ENCODE measurements at regions not wholly inside any gene's neighbourhood (a gene's known extent, or its start where the extent isn't known, plus 50 kb on each side); places are given as distances from the start of the nearest gene placed in this dataset.

DNA sequence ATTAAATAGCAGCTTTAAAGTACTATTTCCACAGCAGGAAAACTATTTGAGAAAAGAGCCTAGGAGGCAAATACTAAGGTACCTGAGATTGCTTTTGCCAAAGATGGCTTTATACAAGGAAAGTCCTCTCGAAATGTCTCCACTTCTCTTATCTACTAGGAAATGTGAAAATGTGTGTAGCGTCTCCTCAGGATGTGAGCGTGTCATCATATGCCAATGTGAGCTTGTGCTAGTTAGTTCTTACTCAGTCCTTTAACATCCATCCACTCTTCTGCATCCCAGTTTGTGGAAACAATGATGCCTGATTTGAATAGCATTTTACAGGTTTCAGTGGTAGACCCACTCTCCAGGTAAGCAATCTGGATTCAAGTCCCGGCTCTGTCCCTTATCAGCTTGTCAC lies 421.0 kb downstream of the DYNC2H1 start:
- DNase-seq = no peak

DNA sequence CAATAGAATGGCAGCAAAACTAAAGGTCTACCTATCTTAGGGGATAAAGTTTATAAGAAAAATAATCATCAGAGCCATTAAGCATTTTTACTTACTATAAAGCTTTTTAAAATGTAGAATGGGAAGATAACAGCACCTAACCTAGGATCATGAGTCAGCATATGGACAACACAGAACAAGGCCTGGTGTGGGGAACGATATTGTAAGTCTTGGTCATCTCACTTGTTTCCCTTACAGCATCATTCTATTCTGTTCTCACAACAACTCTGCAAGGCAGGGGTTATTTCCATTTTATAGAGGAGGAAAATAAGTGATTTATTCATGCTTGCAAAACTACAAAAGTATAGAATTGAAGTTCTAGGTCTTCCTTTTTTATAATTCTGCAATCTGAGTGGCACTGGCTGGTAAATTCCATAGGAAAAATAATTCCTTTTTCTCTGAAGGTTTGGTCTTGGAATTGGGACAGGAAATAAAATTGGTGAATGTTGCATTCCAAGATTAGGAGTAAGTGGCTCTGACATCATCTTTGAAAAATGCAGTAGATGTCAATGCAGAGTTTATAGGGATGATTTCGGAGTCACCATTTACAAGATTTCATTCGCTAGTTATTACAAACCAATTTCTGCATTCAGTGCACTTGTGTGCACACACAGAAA lies 423.0 kb downstream of the DYNC2H1 start:
- DNase-seq = no peak

DNA sequence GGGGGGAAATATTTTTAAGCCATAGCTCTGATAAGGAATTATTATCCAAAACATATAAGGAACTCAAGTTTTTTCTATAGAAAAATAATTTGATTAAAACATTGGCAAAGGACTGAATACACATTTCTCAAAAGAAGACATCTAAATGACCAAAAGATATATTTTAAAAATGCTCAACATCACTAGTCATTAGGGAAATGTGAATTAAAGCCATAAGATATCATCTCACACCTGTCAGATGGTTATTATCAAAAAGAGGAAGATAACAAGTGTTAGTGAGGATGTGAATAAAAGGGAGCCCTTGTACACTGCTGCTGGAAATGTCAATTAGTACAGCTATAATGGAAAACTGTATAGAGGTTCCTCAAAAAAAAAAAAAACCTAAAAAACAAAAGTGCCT lies 425.0 kb downstream of the DYNC2H1 start:
- no peak for DNase-seq

DNA sequence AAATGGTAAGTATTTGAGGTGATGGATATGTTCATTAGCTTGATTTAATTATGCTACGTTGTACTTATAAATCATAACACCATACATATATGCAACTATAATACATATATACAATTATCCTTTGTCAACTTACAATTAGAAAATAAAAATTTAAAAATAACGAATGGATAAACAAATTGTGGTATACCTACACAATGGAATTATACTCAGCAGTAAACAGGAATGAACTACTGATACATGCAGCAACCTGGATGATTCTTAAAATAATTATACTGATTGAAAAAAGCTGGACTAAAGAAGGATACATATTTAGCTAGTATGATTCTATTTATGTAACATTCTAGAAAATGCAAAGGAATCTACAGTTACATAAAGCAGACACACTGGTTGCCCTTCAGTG lies 425.7 kb downstream of the DYNC2H1 start:
- no peak for DNase-seq

DNA sequence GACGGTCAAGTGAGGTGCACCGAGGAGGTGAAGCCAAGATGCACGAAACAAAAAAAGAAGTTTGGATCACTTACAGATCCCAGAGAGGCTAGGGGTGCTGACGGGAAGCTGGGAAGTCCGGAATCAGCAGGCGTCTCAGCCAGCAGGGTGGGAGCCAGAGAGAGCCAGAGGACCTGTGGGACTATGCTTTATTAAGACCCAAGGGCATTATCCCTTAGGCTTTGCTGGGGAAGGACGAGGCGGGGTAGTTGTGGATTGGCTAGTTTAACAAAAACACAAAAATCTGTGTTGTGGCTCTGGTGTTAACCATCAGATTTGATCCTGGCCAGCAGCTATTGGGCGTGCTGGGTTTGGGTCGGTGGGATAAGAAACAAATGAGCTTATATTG lies 427.1 kb downstream of the DYNC2H1 start:
- DNase-seq = no peak

DNA sequence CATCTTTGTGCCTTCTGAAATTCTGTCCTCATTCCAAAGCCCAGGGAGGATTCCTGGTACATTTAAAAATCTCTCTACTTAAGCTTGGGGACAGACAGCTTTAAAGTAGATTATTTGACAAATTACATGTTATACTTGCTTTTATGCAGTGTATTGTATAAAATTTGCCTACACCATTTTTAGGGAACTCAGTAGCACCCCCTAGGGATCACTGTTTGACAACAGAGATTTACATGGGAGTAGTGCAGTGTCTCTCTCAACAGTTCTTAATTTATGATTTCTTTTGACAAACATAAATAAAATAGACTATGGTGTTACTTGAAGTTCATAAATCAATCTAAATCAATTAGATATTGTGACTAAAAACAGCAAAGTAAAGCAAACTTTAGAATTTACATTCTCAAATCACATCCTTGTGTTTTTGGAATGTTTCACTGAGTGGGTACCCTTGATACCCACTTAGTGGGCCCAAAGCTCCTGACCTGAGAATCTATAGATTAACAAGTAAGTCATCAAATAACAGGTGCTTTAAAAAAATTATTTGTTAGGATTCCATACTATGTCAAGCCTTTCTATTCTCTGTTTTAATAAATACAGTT lies 428.8 kb downstream of the DYNC2H1 start:
- DNase-seq = no peak

DNA sequence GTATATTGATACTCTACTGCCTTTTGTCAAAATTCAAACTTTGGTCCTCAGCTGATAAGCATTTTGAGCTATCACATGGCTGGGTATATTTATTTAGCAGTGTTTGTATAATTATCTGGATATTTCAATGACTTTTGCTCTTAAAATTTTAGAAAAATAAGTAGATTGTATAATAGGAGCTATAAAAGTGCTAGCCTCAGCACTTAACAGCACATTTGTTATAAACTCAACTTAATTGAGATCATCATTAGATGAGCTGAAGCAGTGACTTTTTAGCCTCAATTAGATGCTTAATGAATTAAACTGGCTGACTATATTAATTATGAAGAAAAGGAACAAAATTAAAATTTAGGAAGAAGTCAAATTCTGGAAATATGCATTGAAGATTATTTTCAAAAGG lies 429.9 kb downstream of the DYNC2H1 start:
- no peak for DNase-seq

DNA sequence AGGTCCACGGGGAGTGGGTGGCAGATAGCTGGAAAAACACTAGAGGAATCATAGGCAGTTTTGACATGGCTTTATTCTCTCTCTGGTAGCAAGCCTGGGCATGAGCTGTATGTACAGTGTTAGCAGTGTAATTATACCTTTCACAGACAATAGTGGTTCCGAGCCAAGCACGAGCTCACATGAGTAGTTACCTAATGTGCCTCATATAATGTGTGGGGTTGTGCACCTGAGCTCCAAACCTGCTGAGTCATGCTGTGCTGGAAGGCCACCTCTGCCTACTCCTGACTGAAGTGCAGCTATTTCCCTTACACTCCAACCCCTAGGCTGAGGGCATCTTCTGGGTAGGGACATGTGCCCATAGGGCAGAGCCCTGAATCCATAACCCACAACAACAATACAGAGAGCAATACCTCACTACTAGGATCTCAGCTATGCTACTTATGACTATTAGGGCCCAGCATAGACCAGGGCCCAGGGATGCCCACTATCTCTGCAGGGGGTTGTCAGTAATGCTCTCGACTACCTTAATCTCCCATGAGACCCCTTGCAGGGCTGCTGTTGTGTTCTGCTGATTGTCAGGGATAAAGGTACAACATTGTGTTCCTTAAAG lies 432.1 kb downstream of the DYNC2H1 start:
- no peak for DNase-seq

DNA sequence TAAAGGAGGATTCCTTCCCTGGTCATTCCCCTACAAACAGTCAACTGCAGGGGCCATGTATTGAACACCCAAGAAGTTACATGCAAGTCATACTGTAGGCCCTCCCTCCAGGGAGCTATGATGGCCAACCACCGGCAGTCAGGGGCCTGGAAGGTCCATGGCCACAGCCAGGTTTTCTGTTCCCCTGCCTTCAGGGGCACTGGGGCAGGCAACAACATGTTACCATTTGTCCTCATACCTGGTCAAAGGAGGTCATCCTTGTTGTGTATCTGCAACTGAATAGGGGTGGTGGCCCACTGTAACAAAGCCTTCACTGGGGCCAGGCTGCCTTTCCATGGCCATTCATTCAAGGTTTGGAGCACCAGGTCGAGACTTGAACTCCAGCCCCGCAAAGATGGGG lies 433.6 kb downstream of the DYNC2H1 start:
- no peak for DNase-seq

DNA sequence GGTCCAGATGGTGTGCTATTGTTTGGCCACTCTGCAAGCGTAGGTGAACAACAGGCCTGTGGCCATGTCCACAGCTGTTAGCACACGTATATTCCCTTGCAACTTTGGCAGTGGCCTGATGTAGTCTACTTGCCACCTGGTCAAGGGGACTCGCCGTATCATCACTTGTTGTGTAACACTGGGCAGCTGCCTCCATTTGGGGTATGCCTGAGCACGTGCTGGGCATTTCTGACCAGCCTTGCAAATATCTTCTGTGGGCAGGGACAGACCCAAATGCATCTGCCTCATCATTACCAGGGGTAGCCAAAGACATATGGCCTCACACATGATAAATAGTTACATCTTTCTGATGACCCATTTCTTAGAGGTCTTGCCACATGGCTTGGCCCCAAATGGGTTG lies 434.2 kb downstream of the DYNC2H1 start:
- DNase-seq = no peak

DNA sequence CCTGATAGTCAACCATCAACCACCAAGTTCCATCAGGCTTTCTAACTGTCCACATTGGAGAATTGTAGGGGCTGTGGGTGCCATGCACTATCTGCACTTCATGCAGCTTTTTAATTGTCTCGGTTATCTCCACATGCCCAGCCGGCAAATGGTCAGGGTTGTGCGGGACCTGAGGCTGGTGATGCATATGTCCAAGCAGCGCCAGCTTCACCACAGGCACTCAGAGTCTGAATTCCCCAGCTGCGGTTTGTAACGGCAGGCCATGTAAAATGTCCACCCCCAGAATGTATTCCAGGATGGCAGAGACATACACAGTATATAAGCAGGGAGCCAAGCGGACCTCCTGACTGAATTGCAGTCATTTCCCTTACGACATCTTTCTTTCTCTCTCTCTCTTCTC lies 435.6 kb downstream of the DYNC2H1 start:
- no peak for DNase-seq

DNA sequence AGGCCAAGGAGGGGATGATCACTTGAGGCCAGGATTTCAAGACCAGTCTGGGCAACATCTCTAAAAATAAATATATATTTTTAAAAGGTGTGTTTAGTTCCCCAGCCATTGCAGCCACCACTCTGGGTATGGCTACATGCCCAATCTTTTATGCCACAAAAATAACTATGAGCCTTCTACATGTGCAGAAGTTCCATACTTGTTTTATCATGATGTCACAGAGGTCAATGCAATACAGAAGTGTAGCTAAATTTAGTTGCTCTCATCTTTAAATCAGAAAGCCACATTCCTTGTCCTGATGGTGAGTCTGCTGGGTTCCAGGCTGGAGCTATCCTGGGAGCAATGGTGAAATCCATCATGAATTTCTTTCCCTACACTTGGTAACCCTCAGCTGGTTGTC lies 436.3 kb downstream of the DYNC2H1 start:
- DNase-seq = no peak

DNA sequence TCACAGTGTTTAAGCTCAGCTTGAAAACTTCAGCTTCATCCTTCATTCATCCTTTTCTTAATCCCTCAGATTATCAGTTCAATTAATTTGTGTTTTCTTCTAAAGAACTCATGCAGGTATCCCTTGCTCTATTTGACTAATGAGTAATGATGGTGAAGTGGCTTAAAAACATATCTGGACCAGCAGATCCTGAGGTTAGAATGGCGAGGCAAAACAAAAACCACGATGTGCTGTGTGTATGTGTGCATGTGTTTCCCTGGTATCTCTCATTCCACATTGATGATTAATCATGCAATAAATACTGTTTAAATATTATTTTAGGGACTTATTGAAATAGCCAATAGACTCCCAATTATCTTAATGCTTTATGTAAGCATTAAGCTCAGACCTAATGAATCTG lies 437.0 kb downstream of the DYNC2H1 start:
- DNase-seq = no peak

DNA sequence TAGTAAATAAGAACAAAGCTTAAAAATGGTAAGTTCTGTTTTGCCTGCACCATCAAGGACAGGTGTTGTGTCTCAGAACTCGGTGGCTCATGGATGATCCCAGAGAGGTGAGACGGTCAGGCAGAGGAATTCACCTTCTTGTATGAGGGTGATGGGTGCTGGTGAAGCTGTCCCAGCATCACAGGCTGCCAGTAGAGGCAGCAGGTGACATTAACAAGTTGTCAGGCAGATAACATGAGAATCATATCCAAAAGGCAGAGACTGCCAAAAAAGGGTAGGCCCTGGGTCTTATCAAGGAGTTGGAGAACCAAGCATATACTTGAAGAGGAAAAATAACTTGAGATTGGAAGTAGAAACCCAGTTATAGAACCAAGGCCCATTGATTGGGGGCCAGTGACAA lies 437.8 kb downstream of the DYNC2H1 start:
- DNase-seq = no peak

DNA sequence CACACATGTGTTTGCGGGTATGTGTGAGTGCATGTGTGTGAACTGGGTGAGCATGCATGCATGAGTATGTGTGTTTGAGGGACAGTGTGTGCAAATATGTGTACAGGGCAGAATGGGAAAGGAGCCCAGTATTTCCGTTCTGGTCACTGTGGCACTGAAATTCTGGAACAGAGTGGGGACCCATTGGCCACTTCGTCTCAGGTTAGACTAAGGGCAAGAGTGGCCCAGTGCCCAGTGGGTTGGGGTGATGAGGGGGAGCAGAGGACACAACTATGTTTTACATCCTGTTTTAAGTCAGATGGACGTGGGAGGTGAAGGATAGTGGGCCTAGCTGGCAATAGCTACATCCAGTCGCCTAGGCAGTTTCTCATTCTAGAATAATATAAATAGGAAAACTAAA lies 438.5 kb downstream of the DYNC2H1 start:
- DNase-seq = no peak

DNA sequence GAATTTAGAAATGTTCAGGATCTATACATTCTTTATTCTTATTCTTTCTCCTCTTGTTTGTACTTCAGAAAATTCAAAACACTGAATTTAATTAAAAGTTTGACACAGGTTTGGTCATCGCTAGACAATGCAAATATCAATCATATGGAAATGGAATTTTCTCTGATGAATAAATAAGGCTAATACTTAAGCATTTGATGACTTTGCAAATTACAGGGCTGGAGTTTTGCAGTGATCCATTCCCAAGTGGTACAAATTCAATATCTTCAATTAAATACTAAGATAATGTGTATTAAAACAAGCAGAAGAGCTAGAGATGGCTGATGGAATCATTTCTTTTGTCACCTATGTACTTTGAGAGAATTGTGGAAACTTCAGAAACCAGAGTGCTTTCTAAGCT lies 439.6 kb downstream of the DYNC2H1 start:
- no peak for DNase-seq

DNA sequence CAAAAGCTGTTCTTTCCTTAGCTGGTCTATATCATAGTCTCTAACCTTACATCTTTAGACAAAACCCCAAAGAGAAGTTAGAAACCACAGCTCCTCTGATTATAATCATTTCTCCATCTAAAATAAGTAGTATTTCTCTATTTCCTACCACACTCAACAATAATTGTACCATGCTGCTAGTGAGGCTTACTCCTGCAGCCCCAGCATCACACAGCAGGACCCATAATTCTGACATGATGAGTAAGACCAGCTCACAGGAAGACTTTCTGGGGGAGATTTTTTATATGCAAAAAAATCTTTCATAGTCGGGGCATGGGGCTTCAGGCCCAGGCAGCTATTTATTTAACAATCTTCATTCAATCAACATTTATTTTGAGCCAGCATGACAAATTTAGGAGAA lies 441.6 kb downstream of the DYNC2H1 start:
- no peak for DNase-seq

DNA sequence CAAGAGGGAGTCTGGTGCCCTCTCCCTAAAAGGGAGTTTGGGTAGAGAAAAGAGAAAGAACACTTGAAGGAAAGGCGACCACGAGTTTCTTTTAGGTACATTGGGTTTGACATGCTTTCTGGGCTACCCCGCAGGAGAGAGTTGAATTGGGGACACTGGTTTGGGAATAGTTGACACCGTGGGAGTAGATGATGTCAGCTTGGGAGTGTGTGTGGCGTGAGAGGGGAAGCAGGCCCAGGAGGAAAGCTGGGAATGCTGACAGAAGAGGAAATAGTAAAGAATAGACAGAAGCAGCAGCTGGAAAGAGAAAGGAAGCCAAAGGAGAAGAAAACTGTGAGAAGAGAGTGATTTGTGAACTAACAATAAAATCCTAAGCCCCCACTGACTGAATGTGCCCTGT lies 442.9 kb downstream of the DYNC2H1 start:
- no peak for DNase-seq

DNA sequence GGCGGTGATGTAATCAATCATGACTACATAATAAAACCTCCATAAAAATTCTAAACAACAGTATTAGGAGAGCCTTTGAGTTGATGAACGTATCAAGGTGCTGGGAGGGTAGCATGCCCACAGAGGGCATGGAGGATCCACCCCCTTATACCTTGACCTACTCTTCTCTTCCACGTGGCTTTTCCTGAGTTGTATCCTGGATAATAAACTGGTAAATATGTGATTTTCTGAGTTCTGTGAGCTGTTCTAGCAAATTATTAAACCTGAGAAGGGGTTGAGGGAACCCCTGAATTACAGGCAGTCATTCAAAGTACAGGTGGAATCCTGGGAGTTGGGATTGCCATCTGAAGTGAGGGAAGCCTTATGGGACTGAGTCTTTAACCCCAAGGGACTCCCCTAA lies 446.9 kb downstream of the DYNC2H1 start:
- DNase-seq = no peak

DNA sequence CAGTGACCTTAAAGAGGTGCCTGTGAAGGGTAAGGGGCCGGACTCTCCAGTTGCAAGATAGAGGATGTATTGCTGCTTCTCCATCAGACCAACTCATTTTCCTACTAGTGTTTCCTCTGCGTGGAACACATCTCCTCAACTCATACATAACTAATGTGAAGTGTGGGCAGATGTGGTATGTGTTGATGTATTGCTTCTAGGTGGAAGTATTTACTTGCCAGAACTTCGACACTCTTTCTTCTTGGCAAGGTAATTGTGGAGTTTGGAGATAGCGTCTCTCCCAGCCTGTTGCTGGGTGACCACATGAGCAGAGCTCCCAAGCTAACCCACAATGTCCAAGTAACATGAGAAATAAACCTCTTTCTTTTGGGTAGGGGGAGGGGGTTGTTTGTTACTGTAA lies 456.9 kb downstream of the DYNC2H1 start:
- no peak for DNase-seq

DNA sequence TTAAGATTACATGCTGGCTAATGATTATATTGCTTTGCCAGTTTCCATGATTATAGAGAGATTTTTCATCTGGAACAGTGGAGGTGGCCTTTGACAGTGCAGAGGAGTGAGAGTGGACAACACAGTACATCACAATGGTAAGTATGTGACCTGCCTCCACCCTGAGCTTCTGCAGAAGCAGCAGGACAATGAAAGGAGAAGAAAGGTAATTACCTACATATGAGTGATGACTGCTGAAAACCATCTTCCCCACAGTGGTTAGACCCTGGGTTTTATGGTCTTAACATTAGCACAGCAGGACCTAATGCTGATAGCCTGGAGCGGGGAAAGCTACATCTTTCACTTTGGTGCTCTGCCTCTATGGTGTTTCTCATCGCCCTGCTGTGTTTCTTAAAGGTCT lies 454.7 kb upstream of the DDI1 start:
- no peak for DNase-seq

DNA sequence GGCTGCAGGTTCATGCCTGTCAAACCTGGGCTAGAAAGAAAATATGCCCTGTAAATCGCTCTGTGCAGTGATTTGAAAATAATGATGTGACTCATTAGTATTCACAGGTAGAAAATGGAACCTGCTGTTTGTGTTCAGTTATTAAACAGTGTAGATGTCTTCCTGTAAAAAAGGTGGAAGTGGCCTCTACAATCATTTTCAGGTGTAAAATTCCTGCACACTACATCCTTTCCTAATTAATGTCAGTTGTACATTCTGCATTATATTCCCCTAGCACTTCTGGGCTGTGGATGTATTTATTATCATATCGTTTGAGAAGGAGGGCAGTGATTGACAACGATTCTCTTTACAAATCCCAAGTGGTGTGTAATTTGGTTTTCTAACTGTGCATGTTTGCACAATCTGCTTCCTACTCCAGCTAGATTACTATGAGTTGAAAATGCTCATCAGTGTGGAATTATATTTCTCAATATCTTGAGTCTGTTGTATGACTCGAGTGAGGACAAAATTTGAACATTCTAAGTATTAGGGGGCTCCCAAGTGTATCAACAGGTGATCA lies 454.0 kb upstream of the DDI1 start:
- DNase-seq = no peak

DNA sequence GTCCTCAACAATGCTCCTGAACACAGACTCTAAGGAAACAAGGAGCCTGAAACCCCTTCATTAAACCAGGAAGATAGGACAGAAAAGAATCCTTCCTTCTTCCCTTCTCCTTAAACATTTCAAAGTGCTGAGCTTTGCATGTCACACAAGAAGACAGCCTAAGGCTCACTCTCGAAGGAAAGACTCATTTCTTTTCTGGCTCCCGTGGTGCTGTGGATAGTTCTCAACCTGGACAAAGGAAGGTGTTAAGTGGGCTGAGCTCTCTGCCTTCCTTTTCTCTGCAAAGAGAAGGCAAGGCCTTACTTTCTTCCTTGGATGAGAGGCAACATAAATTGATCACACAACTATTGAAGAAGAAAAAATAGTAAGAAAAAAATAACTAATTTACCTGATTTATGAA lies 452.4 kb upstream of the DDI1 start:
- DNase-seq = no peak

DNA sequence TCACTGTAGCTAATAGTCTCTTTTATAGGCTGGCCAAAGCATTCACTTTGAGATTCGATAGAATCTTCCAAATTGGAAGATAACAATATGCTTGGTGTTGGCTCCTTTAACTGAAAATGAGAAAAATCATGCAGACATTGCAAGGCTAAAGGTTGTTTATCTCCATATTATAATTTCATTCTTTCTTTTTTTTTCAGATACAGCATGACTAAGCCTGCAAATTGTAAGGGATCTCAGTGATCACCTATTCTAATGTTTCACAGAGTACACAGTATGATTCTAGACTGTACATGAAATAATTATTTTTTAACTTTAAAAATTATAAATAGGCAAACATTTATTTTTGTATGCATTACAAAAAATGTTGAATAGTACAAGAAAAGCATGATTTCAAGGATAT lies 451.7 kb upstream of the DDI1 start:
- no peak for DNase-seq

DNA sequence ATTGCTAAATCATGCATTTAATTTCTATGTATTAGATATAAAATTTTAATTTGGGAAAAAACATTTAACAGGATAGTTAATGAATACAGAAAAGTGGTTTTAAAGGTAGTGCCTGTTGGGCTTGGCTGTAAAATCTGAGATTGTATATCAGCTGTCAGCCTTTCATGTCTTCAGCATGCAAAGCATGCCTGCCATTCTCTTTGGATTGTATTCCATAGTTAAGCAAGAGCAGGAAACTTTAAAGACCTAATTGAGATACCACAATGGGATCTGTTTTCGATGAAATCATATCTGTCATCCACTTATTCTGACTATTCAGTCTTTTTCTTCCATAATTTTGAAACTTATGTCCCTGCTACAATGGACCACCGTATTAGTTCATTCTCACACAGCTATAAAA lies 451.0 kb upstream of the DDI1 start:
- DNase-seq = no peak
